LNCAP (cell line): ENCODE measurements at regions not wholly inside any gene's neighbourhood (a gene's known extent, or its start where the extent isn't known, plus 50 kb on each side); places are given as distances from the start of the nearest gene placed in this dataset.

Experiments used
- CTCF ChIP-seq: fragments of 450-650 bp; IDR thresholded peaks from 2 replicates; pipeline ENCODE4 v1.5.1; 2017; ENCODE audit warnings: mild to moderate bottlenecking

GRCh38 chr16:86037999-86038925 lies 139.3 kb downstream of the IRF8 start:
- TF ChIP-seq CTCF = no peak

- TF ChIP-seq CTCF = no peak
Observed at GRCh38 chr16:86038926-86039310, 140.0 kb downstream of the IRF8 start.

- TF ChIP-seq CTCF = no peak
Observed at GRCh38 chr16:86039606-86040005, 140.6 kb downstream of the IRF8 start.

GRCh38 chr16:86040496-86040895 lies 141.5 kb downstream of the IRF8 start:
- no peak for TF ChIP-seq CTCF

- no peak for TF ChIP-seq CTCF
Observed at GRCh38 chr16:86041215-86041614, 142.3 kb downstream of the IRF8 start.

GRCh38 chr16:86041807-86042206 lies 142.8 kb downstream of the IRF8 start:
- TF ChIP-seq CTCF = no peak

GRCh38 chr16:86042393-86042792 lies 143.4 kb downstream of the IRF8 start:
- no peak for TF ChIP-seq CTCF
